Transverse colon (tissue), 4 donors: ENCODE measurements at regions not wholly inside any gene's neighbourhood (a gene's known extent, or its start where the extent isn't known, plus 50 kb on each side); places are given as distances from the start of the nearest gene placed in this dataset.
"Not testable (repeated sequence)": the region's sequence is repeated elsewhere in the genome, so short reads cannot be mapped to it uniquely, and the experiment has no call there.

Experiments
- DNase-seq: peaks from one replicate; pipeline ENCODE4 v3.0.0-alpha.2; 2019
- H3K27ac ChIP-seq, 4 donors: fragments of 200-600 bp; sonication (generic); 2 replicates each; pipeline ENCODE4 v1.5.1; 2016 to 2018; ENCODE audit warnings: inconsistent platforms in 4 of 4
- H3K27me3 ChIP-seq: fragments of 200-600 bp; sonication (generic); 2 replicates; pipeline ENCODE4 v1.5.1; 2017; ENCODE audit warnings: inconsistent platforms
- H3K36me3 ChIP-seq, 4 donors: fragments of 200-600 bp; sonication (generic); 2 replicates each; pipeline ENCODE4 v1.5.1; 2017 to 2019; ENCODE audit warnings: inconsistent platforms in 4 of 4
- H3K4me1 ChIP-seq, 4 donors: fragments of 200-600 bp; sonication (generic); 2 replicates each; pipeline ENCODE4 v1.5.1; 2017 to 2020; ENCODE audit warnings: inconsistent platforms in 4 of 4
- H3K4me3 ChIP-seq, 4 donors: fragments of 200-600 bp; sonication (generic); 1 replicate in 1 of 4; 2 replicates in 3 of 4; pipeline versions ENCODE4 v1.5.1 to v1.6.1; 2017 to 2019; ENCODE audit warnings: inconsistent platforms in 4 of 4
- H3K9me3 ChIP-seq, 2 donors: fragments of 200-600 bp; sonication (generic); 2 replicates each; pipeline ENCODE4 v1.5.1; 2017 to 2019; ENCODE audit warnings: inconsistent platforms in 2 of 2
- CTCF ChIP-seq, 5 experiments: fragments of 200-600 bp in 3 of 5; fragments of 450-650 bp in 2 of 5; sonication (generic) in 3 of 5; IDR thresholded peaks; 1 replicate in 2 of 5; 2 replicates in 3 of 5; pipeline ENCODE4 v1.5.1; 2016 to 2017; ENCODE audit warnings: antibody characterized with exemption in 5 of 5, inconsistent platforms in 3 of 5, mild to moderate bottlenecking in 2 of 5, moderate library complexity in 1 of 5
- EP300 ChIP-seq: sonication (generic); formaldehyde crosslinking; IDR thresholded peaks from one replicate; pipeline ENCODE4 v1.6.1; 2017; ENCODE audit warnings: antibody characterized with exemption, low read depth
- POLR2A ChIP-seq: fragments of 450-650 bp; IDR thresholded peaks from one replicate; pipeline ENCODE4 v1.6.1; 2016; ENCODE audit warnings: antibody characterized with exemption, mild to moderate bottlenecking, moderate library complexity
- POLR2AphosphoS5 ChIP-seq, 3 donors: sonication (generic); formaldehyde crosslinking; IDR thresholded peaks; one replicate each; pipeline ENCODE4 v1.6.1; 2016; ENCODE audit warnings: antibody characterized with exemption in 3 of 3
- WGBS, 2 donors: methylation state at CpG; one replicate each; pipeline ENCODE4 v1.1.5; 2018; ENCODE audit warnings: low coverage in 1 of 2; 5-methylcytosine and 5-hydroxymethylcytosine counted together
- in situ Hi-C, 4 donors: fragments of 200-750 bp; cut with MboI; loops; one replicate each; pipeline versions ENCODE4 v1.15.0 to v1.15.1; 2017; ENCODE audit warnings: low sequenced_read_pairs in 3 of 4, low pct_ligation_motif_present in 1 of 4, low pct_unique_long_range_greater_than_20kb in 1 of 4
- intact Hi-C: fragments of 100-400 bp; cut with DNase I; formaldehyde crosslinking; loops from one replicate; pipeline ENCODE4 v1.15.1; 2023; ENCODE audit warnings: low total_unique reads

- DNase-seq = no peak
- no peak overlapping the region for H3K4me3 ChIP-seq
- H3K9me3 ChIP-seq = no peaks in the 10 kb centered on the region
- TF ChIP-seq EP300 (no peak), POLR2A (no peak), CTCF (IDR thresholded peaks at IDR 0.05) (no peak), POLR2AphosphoS5 (IDR thresholded peaks at IDR 0.05) (no peak)
- no peak overlapping the region for H3K27ac ChIP-seq
- no peaks in the 10 kb centered on the region for H3K4me1 ChIP-seq
- intact Hi-C loops (no loop called here), in situ Hi-C loops (no loop called here)
- no peaks in the 10 kb centered on the region for H3K36me3 ChIP-seq
- H3K27me3 ChIP-seq = no peaks in the 10 kb centered on the region
Measured at GRCh38 chr1:187996780-187997179, 1168.0 kb downstream of the PLA2G4A start.

GRCh38 chr1:187999973-188000372, 1171.2 kb downstream of the PLA2G4A start:
- H3K4me1 ChIP-seq = no peaks in the 10 kb centered on the region
- no peaks in the 10 kb centered on the region for H3K9me3 ChIP-seq
- no peak for DNase-seq
- TF ChIP-seq EP300 (no peak), CTCF (IDR thresholded peaks at IDR 0.05) (no peak), POLR2A (no peak), POLR2AphosphoS5 (IDR thresholded peaks at IDR 0.05) (no peak)
- H3K27me3 ChIP-seq = no peaks in the 10 kb centered on the region
- no peak overlapping the region for H3K4me3 ChIP-seq
- no peaks in the 10 kb centered on the region for H3K36me3 ChIP-seq
- H3K27ac ChIP-seq = no peak overlapping the region
- in situ Hi-C loops (no loop called here), intact Hi-C loops (no loop called here)

GRCh38 chr1:188003687-188004086, 1174.9 kb downstream of the PLA2G4A start:
- H3K27me3 ChIP-seq, H3K4me3 ChIP-seq, H3K9me3 ChIP-seq, H3K4me1 ChIP-seq, DNase-seq, H3K36me3 ChIP-seq, intact Hi-C loops, in situ Hi-C loops, H3K27ac ChIP-seq: not testable (repeated sequence)
- 50 to 71% methylated on average over 1 of the region's 1 CpG for WGBS, 2 donors

GRCh38 chr1:188004849-188005248, 1176.1 kb downstream of the PLA2G4A start:
- intact Hi-C loops (no loop called here), in situ Hi-C loops (no loop called here)
- Histone ChIP-seq H3K4me3 (no peak overlapping the region), H3K36me3 (no peaks in the 10 kb centered on the region), H3K27ac (no peak overlapping the region), H3K4me1 (no peaks in the 10 kb centered on the region), H3K9me3 (no peaks in the 10 kb centered on the region), H3K27me3 (no peaks in the 10 kb centered on the region)
- 88 to 92% methylated on average over 1 of the region's 1 CpG for WGBS, 2 donors
- TF ChIP-seq POLR2AphosphoS5 (IDR thresholded peaks at IDR 0.05) = no peak
- no peak for DNase-seq

GRCh38 chr1:188006354-188006753, 1177.6 kb downstream of the PLA2G4A start:
- H3K4me3 ChIP-seq = no peak overlapping the region
- WGBS, 2 donors = 43 to 60% methylated on average over 1 of the region's 1 CpG
- TF ChIP-seq EP300 (no peak), POLR2AphosphoS5 (IDR thresholded peaks at IDR 0.05) (no peak), CTCF (IDR thresholded peaks at IDR 0.05) (no peak), POLR2A (no peak)
- in situ Hi-C loops (no loop called here), intact Hi-C loops (no loop called here)
- no peaks in the 10 kb centered on the region for H3K4me1 ChIP-seq
- no peak for DNase-seq
- H3K9me3 ChIP-seq = no peaks in the 10 kb centered on the region
- no peaks in the 10 kb centered on the region for H3K36me3 ChIP-seq
- H3K27me3 ChIP-seq = no peaks in the 10 kb centered on the region
- no peak overlapping the region for H3K27ac ChIP-seq

- H3K4me1 ChIP-seq, H3K27me3 ChIP-seq, H3K36me3 ChIP-seq, in situ Hi-C loops, H3K27ac ChIP-seq, H3K9me3 ChIP-seq, intact Hi-C loops, DNase-seq, H3K4me3 ChIP-seq: not testable (repeated sequence)
- WGBS, 2 donors = 81 to 97% methylated on average over 2 to 49 of the region's 49 CpGs
Measured at GRCh38 chr1:188013222-188013849, 1184.6 kb downstream of the PLA2G4A start.
